GM21737 (cell line): ENCODE measurements at regions not wholly inside any gene's neighbourhood (a gene's known extent, or its start where the extent isn't known, plus 50 kb on each side); places are given as distances from the start of the nearest gene placed in this dataset.

ENCODE experiments used
- ATAC-seq: cut with Tn5 transposase; IDR thresholded peaks from one replicate; pipeline ENCODE4 v1.9.1; 2021; ENCODE audit warnings: mild to moderate bottlenecking, moderate library complexity; ENCODE audit not compliant: unreplicated experiment

GRCh38 chr6:102402635-102403329, 1009.3 kb downstream of the GRIK2 start:
- no peak for ATAC-seq

GRCh38 chr6:102398788-102399390, 1005.4 kb downstream of the GRIK2 start:
- ATAC-seq: no peak

GRCh38 chr6:102390541-102390940, 997.0 kb downstream of the GRIK2 start:
- no peak for ATAC-seq

- ATAC-seq: no peak
Observed at GRCh38 chr6:102389994-102390393, 996.5 kb downstream of the GRIK2 start.

- ATAC-seq: no peak
Observed at GRCh38 chr6:102387326-102388033, 994.0 kb downstream of the GRIK2 start.

GRCh38 chr6:102381203-102381602, 987.7 kb downstream of the GRIK2 start:
- no peak for ATAC-seq

- no peak for ATAC-seq
Observed at GRCh38 chr6:102356170-102356569, 962.7 kb downstream of the GRIK2 start.

- ATAC-seq: no peak
Observed at GRCh38 chr6:102355578-102355977, 962.1 kb downstream of the GRIK2 start.

- no peak for ATAC-seq
Observed at GRCh38 chr6:102352552-102352951, 959.0 kb downstream of the GRIK2 start.

- no peak for ATAC-seq
Observed at GRCh38 chr6:102344769-102345168, 951.3 kb downstream of the GRIK2 start.

- no peak for ATAC-seq
Observed at GRCh38 chr6:102340311-102340710, 946.8 kb downstream of the GRIK2 start.

- ATAC-seq: no peak
Observed at GRCh38 chr6:102333736-102334135, 940.2 kb downstream of the GRIK2 start.

- no peak for ATAC-seq
Observed at GRCh38 chr6:102327697-102328225, 934.3 kb downstream of the GRIK2 start.

- no peak for ATAC-seq
Observed at GRCh38 chr6:102313699-102314098, 920.2 kb downstream of the GRIK2 start.

GRCh38 chr6:102309700-102310099, 916.2 kb downstream of the GRIK2 start:
- no peak for ATAC-seq

- ATAC-seq: no peak
Observed at GRCh38 chr6:102300350-102300749, 906.8 kb downstream of the GRIK2 start.

GRCh38 chr6:102298051-102298450, 904.5 kb downstream of the GRIK2 start:
- ATAC-seq: no peak
